ENCODE measurements at regions not wholly inside any gene's neighbourhood (a gene's known extent, or its start where the extent isn't known, plus 50 kb on each side); places are given as distances from the start of the nearest gene placed in this dataset.
"Not testable (repeated sequence)": the region's sequence is repeated elsewhere in the genome, so short reads cannot be mapped to it uniquely, and the experiment has no call there.

DNA sequence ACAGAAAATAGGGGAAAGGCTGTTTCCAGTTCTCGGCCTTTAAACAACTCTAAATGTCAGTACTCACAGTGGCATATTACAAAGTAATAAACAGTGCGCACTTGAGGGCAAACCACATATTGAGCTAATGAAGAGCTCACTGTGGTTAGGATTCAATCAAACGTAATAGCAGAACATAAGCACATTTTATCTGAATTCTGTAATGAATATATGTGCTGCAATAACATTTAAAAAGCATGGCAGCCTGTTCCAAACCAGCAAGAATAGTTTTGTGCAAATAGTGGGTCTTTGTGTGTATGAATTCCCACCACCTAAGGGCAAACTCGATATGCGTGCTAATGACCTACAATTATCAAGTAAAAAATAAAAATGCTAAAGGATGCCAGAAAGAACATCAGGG, 163.0 kb downstream of the TBC1D2B start:
- ATAC-seq; intact Hi-C loops (cut with DNase I, micrococcal nuclease); DNase-seq: not testable (repeated sequence)

DNA sequence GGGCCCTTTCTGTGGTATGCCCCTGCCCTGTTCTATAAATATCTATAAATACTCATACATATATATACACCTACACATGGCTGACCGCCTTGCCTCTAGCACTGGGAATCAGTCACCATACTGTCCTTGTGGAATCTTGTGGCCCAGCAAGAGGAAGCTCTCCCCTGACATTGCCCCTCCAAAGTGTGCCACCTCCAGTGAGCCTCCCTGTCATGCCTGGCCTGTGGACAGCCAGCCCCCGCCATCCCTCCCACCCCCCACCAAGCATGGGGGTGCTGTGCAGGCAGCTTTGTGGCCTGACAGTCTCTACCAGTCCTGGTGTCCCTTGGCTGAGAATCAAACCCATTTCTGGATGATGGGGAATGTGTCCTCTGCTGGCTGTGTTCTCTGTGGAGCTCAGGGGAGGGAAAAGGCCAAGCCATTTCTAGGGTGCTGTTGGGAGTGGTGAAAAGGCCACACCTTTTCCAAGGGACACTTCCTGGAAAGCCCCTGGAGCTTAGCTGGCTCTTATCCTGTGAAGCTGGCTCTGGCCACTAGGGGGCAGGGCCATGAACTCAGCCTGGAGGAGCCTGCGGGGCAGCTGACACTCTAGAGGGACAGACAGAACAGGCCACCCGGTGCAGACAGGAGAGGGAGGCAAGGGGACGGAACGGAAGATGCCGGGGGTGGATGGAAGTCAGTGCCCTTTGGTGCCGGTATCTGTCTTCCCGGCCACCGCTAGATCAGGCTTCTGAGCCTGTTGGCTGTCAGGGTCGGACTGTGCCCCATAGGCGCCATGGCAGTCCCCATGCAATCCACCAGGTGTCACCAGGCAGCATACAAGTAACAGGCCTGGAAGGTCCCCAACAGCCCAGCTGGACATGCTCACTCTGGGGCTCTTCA, 167.2 kb downstream of the TBC1D2B start:
- peak; percentile 66 for ATAC-seq
- DNase-seq, result peak; percentile 81 to 88
- intact Hi-C loops (cut with DNase I, micrococcal nuclease), result not testable (repeated sequence)

DNA sequence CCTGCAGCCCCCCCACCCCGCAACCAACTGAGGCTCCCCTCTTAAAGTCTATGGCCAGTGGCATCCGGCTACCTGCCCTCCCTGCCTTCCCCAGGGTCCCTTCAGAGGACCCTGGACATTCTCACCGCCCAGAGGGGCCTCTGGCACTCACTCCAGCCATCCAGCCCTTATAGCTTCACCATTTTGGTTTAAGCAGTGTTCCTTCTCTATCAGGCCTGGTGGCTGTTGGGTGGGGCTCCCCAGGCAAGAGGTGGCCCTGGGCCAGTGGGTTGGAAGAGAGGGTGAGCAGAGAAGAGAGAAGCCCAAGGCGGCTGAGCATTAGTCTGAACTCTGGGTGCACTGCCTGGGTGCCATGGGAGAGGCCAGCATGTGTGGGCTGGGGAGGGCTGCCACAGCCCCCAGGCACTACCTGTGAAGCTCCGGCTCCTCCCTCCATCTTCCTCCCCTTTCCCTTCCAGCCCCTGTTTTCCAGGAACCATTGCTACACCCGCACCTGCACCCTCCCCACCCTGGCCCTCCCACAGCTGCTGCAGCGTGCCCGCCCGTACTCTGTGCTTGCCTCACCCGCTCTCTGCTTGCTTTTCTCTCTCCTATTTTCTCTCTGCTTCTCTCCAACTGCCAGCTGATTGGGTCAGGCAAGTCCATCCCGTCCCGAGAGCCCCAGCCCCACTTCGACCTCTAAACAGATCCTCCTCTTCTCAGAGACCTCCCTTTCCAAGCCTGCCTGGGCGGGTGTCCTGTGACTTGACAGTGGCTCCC, 168.2 kb downstream of the TBC1D2B start:
- ATAC-seq (peak; percentile 70), DNase-seq (no peak)
- intact Hi-C loops (cut with DNase I, micrococcal nuclease), result no loop called here

GRCh38 chr15:77908752-77909111, 168.8 kb downstream of the TBC1D2B start:
- ATAC-seq; intact Hi-C loops (cut with DNase I, micrococcal nuclease); DNase-seq: not testable (repeated sequence)

DNA sequence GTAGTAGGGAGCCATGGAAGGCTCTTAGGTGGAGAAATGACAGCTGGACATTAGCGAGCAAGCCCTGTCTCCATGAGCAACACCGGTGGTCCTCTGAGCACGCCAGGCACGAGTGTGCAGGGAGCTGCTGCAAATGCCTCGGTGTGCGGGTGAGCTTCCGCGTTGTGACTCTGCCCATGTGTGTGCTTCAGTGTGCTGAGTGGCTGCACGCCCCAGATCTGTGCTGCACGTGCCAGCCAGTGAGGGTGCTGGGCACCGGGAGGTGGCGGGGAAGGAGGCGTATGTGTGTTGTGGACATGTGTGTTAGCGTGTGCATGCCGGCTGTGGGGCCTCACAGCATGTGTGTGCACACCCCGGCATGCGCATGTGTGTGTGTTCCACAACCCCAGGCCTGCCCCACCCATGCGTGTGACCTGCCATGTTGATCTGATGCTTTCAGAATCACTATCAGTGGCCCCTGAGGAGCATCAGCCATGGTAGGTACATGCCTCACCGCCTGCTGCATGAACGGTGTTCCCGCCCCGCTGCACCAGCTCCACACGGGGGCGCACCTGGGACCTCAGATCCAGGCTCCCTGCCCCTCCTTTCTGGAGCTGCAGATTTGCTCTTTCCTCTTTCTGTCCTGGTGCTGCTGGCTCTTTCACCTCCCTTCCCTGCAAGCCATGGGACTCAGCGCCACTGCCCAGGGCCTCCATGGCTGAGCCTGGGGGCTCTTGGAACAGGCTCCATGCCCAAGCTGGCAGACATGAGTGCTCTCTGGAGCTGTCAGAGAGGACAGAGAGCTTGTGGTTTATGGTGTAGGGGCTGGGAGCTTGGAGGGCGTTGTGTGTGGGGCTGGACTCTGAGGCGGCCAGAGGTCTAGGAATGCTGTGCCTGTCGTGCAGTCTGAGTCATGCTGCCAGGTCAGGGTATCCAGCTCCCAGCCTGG, 169.4 kb downstream of the TBC1D2B start:
- peak; percentile 54 to 77 for DNase-seq
- peak; percentile 68 for ATAC-seq
- intact Hi-C loops (cut with DNase I, micrococcal nuclease), result no loop called here

- DNase-seq; ATAC-seq; intact Hi-C loops (cut with DNase I, micrococcal nuclease): not testable (repeated sequence)
Observed at GRCh38 chr15:77906062-77906990, 171.2 kb downstream of the TBC1D2B start.

GRCh38 chr15:77905301-77905920, 172.1 kb downstream of the TBC1D2B start:
- intact Hi-C loops (cut with DNase I, micrococcal nuclease), result no loop called here
- DNase-seq (no peak), ATAC-seq (no peak)

DNA sequence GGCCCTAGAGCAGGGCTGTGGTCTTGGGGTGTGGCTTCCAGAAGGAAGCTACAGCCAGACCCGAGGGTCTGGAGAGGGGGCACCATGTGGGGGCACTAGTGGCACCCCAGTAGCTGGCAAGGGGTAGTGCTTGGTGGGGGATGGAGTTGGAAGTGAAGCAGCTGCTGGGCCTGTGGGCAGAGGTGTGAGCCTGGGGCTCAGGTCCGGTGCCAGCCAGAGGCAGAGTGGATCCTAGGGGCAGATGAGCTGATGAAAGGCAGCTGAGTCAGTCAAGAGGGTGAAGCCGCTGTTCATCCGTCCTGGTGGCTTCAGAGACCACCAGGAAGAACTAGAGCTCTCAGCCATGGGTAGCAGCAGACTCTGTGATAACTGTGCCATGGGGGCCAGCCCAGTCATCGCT, 172.6 kb downstream of the TBC1D2B start:
- DNase-seq, result no peak

GRCh38 chr15:77904436-77904821, 173.1 kb downstream of the TBC1D2B start:
- no peak for ATAC-seq
- intact Hi-C loops (cut with DNase I, micrococcal nuclease), result no loop called here
- DNase-seq, result no peak

More for the DNA sequence above, 172.6 kb downstream of the TBC1D2B start:
- intact Hi-C loops (cut with DNase I, micrococcal nuclease), result no loop called here
- ATAC-seq, result no peak

DNA sequence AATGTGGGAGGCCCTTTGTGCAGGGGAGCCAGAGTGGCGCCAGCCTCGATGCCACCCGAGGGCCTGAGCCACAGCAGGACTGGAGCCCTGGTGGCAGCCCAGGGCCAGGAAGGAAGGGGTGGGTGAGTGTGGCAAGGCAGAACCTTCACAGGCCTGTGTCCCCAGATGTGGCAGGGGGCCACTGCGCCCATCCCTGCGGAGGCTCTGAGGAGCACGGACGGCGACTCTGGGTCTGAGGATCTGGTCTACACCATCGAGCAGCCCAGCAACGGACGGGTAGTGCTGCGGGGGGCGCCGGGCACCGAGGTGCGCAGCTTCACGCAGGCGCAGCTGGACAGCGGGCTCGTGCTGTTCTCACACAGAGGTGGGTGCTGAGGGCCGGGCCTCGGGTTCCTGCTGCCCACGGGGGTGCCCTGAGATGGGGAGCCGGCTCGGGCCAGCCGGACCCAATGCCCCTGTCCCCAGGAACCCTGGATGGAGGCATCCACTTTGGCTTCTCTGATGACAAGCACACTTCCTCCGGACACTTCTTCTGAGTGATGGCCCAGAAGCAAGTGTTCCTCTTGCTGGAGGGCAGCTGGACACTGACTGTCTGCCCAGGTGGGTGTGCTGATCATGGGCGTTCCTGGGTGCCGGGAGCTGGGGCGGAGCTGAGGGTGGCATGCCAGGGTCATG, 173.6 kb downstream of the TBC1D2B start:
- intact Hi-C loops (cut with DNase I, micrococcal nuclease); DNase-seq; ATAC-seq: not testable (repeated sequence)

GRCh38 chr15:77902921-77903760, 174.4 kb downstream of the TBC1D2B start:
- intact Hi-C loops (cut with DNase I, micrococcal nuclease), result not testable (repeated sequence)

DNA sequence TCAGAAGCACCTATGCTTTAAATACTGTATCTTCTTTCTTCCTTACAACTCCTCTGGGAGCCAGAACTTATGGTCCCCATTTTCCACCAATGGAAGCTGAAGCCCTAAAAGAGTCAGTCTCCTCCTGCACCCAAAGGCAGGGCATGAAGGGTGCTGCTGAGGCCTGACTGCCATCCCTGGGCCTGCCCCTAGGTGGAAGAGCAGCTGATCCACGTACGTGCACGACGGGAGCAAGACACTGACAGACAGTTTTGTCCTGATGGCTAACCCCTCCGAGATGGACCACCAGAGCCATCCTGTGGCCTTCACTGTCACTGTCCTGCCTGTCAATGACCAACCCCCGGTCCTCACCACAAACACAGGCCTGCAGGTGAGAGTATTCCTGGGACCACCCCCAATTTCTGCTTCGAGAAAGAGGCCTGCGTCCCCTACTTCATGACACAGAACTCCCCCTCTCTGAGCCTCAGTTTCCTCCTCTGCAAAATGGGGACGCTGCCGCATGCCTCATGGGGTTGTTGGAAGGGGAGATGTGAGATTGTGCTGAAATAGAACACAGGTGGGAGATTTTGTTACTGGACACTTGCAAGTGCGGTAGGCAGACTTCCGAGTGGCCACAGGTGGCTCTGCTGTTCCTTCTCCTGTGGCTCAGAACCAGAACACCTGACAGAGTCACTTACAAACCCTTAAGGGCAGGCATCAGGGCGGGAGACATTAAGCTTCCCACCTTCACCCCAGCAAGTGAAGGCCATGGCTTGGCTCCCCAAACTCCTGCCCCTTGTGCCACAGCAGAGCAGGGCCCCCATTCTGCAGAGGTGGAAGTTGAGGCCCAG, 175.4 kb downstream of the TBC1D2B start:
- DNase-seq, result no peak

More at GRCh38 chr15:77902921-77903760, 174.4 kb downstream of the TBC1D2B start:
- peak; percentile 49 for ATAC-seq
- not testable (repeated sequence) for DNase-seq

DNA sequence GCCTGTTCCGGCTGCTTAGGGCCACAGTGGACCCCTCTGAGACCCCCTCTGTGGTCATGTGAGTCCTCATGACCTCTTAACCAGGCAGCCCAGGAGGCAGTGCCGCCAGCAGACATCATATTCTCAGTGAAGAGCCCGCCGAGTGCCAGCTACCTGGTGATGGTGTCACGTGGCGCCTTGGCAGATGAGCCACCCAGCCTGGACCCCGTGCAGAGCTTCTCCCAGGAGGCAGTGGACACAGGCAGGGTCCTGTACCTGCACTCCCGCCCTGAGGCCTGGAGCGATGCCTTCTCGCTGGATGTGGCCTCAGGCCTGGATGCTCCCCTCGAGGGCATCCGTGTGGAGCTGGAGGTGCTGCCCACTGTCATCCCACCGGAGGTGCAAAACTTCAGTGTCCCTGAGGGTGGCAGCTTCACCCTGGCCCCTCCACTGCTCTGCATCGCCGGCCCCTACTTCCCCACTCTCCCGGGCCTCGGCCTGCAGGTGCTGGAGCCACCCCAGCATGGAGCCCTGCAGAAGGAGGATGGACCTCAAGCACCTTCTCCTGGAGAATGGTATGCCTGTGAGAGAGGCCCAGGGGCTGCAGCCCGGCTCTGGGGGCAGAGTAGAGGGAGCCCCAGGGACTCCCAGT, 176.1 kb downstream of the TBC1D2B start:
- DNase-seq (no peak), ATAC-seq (no peak)
- intact Hi-C loops (cut with DNase I, micrococcal nuclease), result no loop called here

More for the DNA sequence above, 175.4 kb downstream of the TBC1D2B start:
- no peak for ATAC-seq
- intact Hi-C loops (cut with DNase I, micrococcal nuclease), result no loop called here

GRCh38 chr15:77900331-77900963, 177.1 kb downstream of the TBC1D2B start:
- intact Hi-C loops (cut with DNase I, micrococcal nuclease), result not testable (repeated sequence)
- DNase-seq, result peak in 1 of 2 donors; percentile 64
- ATAC-seq, result peak; percentile 78
